ENCODE measurements at regions not wholly inside any gene's neighbourhood (a gene's known extent, or its start where the extent isn't known, plus 50 kb on each side); places are given as distances from the start of the nearest gene placed in this dataset.

- no peak for DNase-seq
Measured at GRCh38 chrX:9318213-9318612, 146.6 kb upstream of the TBL1X start.

GRCh38 chrX:9318766-9319165 lies 146.1 kb upstream of the TBL1X start:
- no peak for DNase-seq

GRCh38 chrX:9320940-9321339 lies 143.9 kb upstream of the TBL1X start:
- DNase-seq: no peak

- DNase-seq: no peak
Measured at GRCh38 chrX:9324676-9325075, 140.2 kb upstream of the TBL1X start.

GRCh38 chrX:9326369-9326768 lies 138.5 kb upstream of the TBL1X start:
- no peak for DNase-seq

GRCh38 chrX:9327086-9327746 lies 137.6 kb upstream of the TBL1X start:
- no peak for DNase-seq

DNA sequence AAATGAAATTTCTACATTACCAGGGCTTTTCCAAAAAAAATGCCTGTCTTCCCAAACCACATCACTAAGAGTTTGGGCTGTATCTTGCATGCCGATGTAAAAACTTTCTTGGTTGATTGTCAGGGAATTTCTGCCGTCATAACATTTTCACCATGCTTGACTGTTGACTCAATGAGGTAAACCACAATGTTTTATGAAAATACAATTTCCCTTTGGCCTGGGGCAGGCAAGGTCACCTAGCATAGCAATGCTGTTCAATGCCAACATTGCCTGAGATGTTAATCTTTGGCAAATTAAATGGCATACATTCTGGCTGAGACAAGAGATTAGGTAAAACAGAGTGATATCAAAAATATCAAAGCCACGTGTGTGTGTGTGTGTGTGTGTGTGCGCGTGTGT lies 137.1 kb upstream of the TBL1X start:
- DNase-seq: no peak

DNA sequence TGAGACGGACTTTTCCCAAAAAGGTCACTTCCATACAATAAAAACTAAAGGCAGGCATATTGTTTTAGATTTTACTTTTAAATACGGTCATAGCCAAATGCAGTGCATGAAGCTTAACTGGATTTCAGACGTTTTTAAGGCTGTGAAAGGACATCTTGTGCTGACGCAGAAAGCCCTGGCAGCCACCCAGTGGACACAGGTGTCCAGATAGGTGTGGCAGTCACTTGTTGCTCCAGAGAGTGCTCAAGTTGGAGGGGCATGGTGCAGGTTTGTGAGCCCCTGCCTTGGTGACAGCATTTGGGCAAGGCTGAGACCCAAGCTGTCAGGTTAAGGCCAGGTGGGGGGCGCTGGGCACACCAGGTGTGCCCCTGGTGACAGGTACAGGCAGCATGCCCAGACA lies 135.8 kb upstream of the TBL1X start:
- DNase-seq: no peak

- no peak for DNase-seq
Measured at GRCh38 chrX:9330249-9330982, 134.4 kb upstream of the TBL1X start.

DNA sequence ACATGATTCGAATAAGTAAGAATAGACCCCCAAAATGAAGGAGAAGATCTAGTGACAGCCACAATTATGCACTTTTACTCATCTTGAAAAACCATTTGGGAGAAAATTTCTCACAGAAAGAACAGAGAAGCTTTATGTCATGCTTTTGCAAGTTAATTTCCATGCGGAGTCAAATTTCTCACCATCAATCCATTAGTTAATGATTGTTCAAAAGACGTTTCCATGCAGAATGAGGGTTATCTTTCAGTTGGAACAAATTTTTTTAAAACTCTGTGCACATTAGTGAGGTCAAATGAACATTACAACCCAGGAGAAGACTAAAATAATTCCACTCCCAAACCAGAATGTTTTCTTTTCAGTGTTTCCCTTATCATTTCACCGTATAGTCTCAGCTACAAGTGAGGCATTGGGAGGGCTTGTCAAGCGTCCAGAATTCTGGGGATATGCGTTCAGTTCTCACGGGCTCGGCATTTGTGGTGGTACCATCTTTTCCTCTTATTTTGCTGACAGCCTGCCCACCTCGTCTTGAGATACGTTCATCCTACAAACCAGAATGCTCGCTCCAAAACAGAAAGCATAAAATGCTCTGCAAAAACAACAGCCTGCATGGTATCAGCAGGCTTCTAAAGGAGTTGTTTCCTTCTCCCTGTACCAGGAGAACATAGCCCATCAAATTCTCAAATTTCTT lies 130.8 kb upstream of the TBL1X start:
- DNase-seq: no peak

DNA sequence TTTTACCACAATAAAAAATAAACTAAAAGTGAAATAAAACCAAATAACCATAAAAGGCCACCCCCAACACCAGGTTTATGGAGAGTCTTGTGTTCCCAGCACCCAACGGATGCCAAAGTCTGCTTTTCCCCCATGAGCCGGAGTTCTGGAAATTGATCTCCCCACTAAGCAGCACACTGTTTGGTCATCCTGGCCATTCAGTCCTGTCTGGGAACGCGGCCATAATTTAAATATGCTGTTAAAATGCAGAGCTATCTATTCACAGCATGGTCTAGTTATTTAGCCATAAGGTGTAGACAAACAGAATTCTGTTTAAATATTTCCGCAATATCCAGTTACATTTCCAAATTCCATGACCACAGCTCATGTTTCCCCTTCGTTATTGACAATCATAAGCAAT lies 129.6 kb upstream of the TBL1X start:
- no peak for DNase-seq

GRCh38 chrX:9336456-9336855 lies 128.4 kb upstream of the TBL1X start:
- DNase-seq: no peak

DNA sequence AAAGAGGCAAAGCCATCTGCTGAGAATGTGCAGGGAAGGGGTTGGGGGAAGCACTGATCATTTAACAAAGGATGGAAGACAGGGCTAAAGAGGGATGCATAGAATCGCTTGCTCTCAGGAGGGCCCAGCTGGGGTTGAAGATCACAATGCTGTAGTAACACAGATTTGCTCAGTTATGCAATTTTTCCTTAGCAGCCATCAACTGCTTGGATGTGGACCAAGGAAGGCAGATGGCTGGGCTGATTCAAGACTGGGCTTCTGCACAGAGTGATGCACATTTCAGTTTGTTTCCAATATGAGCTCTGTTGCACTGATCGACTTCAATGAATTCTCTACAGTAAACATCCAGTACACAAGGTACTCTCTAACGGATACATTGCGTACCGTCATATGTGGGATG lies 127.8 kb upstream of the TBL1X start:
- no peak for DNase-seq

- no peak for DNase-seq
Measured at GRCh38 chrX:9338986-9339385, 125.9 kb upstream of the TBL1X start.

DNA sequence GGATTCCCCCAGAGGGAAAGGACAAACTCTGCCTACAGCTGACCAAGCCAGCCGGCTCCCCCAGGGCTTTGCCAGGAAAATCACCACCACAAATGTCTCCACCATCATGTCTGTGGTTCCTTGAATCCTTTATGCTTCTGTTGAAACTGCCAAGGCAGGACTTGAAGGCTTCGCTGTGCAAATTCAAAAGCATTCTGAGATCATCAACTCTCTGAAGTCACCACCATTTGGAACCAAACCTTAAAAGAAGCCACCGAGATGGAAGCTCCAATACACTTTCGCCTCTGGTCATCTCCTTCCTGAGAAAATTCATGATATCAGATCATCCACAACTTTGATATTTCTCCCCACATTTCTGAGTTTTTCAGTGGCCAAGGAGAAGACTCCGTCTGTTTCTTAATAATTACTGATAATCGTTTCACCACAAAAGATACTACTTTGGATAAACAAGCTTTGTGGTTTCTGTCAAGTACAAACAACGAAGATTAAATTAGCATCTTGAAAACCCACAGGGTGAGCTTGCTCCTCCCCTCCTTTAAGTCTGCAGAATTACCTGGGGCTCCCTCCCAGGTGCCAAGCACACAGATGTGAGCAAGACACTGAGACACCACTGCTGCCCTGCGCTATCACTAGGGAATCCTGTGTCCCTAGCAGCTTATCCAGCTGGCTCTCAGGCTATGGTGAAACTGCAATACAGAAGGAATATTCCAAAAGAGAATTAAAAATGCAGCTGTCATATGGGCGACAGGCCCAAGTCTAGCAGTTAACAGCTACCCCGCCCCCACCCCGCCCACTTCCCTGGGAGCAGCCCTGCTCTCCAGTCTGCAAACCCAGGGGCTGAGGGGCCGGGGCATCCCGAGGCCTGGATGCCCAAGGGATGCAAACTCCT lies 125.0 kb upstream of the TBL1X start:
- DNase-seq: peak; percentile 17

DNA sequence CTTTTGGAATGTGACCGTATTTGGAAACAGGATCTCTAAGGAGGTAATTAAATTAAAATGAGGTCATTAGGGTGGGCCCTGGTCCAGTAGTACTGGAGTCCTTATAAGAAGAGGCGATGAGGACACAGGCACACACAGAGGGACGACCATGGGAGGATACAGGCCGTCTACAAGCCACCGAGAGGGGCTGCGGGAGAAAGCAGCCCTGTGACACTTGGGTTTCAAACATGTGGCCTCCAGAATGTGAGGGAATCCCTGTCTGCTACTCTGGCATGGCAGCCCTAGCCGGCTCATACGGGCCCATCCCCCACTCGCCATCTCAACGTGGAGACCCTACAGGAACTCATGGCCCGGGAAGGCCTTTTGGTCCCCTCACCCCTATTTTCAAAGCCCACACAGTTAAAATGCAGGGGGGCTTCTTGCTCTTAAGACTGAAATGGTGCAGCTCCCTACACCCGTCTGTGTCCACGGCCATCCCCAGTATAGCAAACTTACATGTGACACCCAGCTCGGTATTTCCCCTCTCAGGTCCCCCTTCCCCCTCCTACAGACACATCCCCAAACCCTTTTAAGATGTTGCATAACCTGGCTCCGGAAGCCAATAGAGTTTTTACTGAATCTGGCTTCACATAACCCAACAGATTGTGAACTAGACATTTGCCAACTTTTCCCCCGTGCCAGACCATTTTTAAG lies 124.1 kb upstream of the TBL1X start:
- peak; percentile 33 for DNase-seq

GRCh38 chrX:9341291-9342201 lies 123.3 kb upstream of the TBL1X start:
- peak; percentile 41 for DNase-seq

GRCh38 chrX:9342561-9343051 lies 122.3 kb upstream of the TBL1X start:
- DNase-seq: peak; percentile 49

GRCh38 chrX:9343971-9344370 lies 120.9 kb upstream of the TBL1X start:
- no peak for DNase-seq

DNA sequence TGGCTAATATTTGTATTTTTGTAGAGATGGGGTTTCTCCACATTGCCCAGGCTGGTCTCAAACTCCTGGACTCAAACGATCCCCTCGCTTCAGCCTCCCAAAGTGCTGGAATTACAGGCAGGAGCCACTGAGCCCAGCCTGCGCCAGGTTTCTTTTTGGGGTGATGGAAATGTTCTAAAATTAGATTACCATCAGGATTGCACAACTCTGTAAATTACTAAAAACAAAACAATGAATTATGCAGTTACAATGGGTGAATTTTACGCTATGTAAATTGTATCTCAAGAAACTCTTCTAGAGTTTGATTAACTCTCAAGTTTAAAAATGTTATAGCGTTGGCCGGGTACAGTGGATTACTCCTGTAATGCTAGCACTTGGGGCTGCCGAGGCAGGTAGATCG lies 118.9 kb upstream of the TBL1X start:
- DNase-seq: no peak
